Neural progenitor cell (in vitro differentiated cells): ENCODE measurements at regions not wholly inside any gene's neighbourhood (a gene's known extent, or its start where the extent isn't known, plus 50 kb on each side); places are given as distances from the start of the nearest gene placed in this dataset.

ENCODE experiments used
- DNase-seq: peaks from one replicate; pipeline ENCODE4 v3.0.0-alpha.2; 2016; ENCODE audit warnings: low spot score
- H2AFZ ChIP-seq: fragments of 200-600 bp; sonication (generic); replicated peaks from 2 replicates; pipeline ENCODE4 v1.6.1; 2016; ENCODE audit warnings: antibody characterized with exemption
- H3F3A ChIP-seq: fragments of 200-600 bp; sonication (generic); 2 replicates; pipeline ENCODE4 v1.6.1; 2016; ENCODE audit warnings: antibody characterized with exemption, low read depth
- H3K27ac ChIP-seq: fragments of 200-600 bp; sonication (generic); 2 replicates; pipeline ENCODE4 v1.5.1; 2016; ENCODE audit warnings: mild to moderate bottlenecking
- H3K27me3 ChIP-seq: fragments of 200-600 bp; sonication (generic); 2 replicates; pipeline ENCODE4 v1.6.1; 2016; ENCODE audit warnings: mild to moderate bottlenecking, moderate library complexity
- H3K36me3 ChIP-seq: fragments of 200-600 bp; sonication (generic); 2 replicates; pipeline ENCODE4 v1.5.1; 2016
- H3K4me1 ChIP-seq: fragments of 200-600 bp; sonication (generic); 2 replicates; pipeline ENCODE4 v1.6.1; 2016; ENCODE audit warnings: mixed run types
- H3K4me2 ChIP-seq: fragments of 200-600 bp; sonication (generic); 2 replicates; pipeline ENCODE4 v1.6.1; 2016
- H3K4me3 ChIP-seq: fragments of 200-600 bp; sonication (generic); 2 replicates; pipeline ENCODE4 v1.5.1; 2016
- H3K79me2 ChIP-seq: fragments of 200-600 bp; sonication (generic); 2 replicates; pipeline ENCODE4 v1.6.1; 2016; ENCODE audit warnings: low read depth
- H3K9ac ChIP-seq: fragments of 200-600 bp; sonication (generic); 2 replicates; pipeline ENCODE4 v1.6.1; 2016
- H3K9me3 ChIP-seq: fragments of 200-600 bp; sonication (generic); 2 replicates; pipeline ENCODE4 v1.5.1; 2016; ENCODE audit warnings: low read depth
- H4K20me1 ChIP-seq: fragments of 200-600 bp; sonication (generic); 2 replicates; pipeline ENCODE4 v1.6.1; 2016; ENCODE audit warnings: low read depth
- H3K27ac Mint-ChIP-seq: 3 replicates; pipeline ENCODE4 v1.8.0; 2021; ENCODE audit warnings: mixed read lengths
- H3K27me3 Mint-ChIP-seq: 2 replicates; pipeline ENCODE4 v1.8.0; 2022; ENCODE audit warnings: low read depth, mild to moderate bottlenecking, inconsistent platforms, moderate library complexity, mixed read lengths; ENCODE audit not compliant: insufficient read depth
- H3K36me3 Mint-ChIP-seq: 3 replicates; pipeline ENCODE4 v1.8.0; 2021; ENCODE audit warnings: mixed read lengths
- H3K4me1 Mint-ChIP-seq: 3 replicates; pipeline ENCODE4 v1.8.0; 2021; ENCODE audit warnings: mixed read lengths
- H3K4me3 Mint-ChIP-seq: 3 replicates; pipeline ENCODE4 v1.8.0; 2021; ENCODE audit warnings: mild to moderate bottlenecking, moderate library complexity, mixed read lengths
- H3K9me3 Mint-ChIP-seq: 3 replicates; pipeline ENCODE4 v1.8.0; 2020; ENCODE audit warnings: mixed read lengths
- EZH2 ChIP-seq: fragments of 200-600 bp; sonication (generic); IDR thresholded peaks from 2 replicates; pipeline ENCODE4 v1.6.1; 2017; ENCODE audit warnings: antibody characterized with exemption, mild to moderate bottlenecking, moderate library complexity
- EZH2phosphoT487 ChIP-seq: fragments of 200-600 bp; sonication (generic); IDR thresholded peaks from 2 replicates; pipeline ENCODE4 v1.6.1; 2017; ENCODE audit warnings: antibody characterized with exemption
- TF ChIP-seq, protein P1 (sequence below): fragments of 200-600 bp; sonication (generic); IDR thresholded peaks from 2 replicates; pipeline ENCODE4 v1.5.1; 2017; ENCODE audit warnings: antibody characterized with exemption, mild to moderate bottlenecking

DNA sequence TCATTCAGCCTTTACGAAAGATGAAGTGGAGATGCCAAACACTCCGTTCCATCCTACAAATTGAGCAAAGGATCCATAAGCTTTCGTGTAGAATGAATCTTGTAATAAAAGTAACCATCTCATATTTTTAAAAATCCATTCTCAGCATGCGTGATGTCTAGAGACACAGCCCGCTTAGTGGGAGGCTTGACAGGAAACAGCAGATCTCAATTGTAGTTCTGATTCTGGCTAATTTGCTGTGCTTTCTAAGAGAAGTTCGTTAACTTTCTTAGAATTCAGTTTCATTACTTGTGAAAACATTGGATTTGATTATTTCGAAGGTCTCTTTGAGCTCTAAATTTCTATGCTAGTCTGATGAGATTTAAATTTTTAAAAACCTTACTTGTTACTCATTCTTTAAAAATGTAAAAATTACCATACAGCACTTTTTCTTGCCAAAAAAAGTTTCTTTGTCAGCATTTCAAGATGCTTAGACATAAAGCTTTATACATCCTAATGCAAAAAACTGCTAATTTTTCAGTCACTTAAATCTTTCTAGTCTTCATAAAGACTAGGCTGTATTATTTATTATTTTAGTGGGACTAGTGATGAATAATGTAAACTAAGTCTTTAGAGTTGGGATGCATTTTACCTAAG is 66.9 kb upstream of the NEIL3 start:
- H3K4me3 ChIP-seq, result no peak overlapping the region
- no peaks in the 10 kb centered on the region for H3K27me3 Mint-ChIP-seq

DNA sequence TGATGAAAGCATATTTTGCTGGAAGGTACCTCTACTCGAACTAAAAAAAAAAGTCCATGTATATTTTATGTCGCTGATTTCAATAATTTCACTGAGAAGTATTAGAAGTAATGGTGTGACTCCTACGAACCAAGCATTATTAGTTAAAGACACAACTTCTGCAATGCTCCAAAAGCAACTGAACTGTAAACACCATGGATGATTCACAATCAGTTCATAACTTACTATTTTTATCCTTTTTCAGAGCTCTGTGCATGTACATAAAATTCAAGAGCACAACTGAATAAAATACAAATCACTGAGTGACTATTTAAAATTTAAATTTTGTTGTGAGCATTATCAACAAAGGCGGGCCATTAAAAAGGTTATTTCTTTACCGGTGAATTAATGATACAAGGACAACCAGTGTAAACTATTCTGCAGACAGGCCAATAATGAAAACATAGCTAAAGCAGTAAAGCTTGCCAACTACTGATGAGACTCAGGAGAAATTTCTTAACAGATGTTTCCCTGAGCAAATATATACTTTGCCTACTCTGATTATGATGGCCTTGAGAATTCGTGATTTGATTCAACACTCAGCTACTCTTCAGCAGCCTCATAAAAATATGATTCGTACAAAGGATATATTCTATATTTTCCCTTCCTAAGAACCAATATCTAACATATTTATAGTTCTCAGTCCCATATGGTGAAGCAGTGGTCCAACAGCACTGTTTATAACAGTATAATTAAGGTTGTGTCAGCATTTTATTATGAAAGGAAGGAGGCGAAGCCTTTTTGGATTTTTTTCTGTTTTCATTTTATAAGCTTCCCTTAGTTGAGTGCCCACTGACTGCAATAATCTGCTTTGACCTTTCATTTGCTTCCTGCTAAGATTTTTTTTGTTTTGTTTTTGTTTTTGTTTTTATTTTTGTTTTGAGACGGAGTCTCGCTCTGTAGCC is 62.8 kb upstream of the NEIL3 start:
- Mint-ChIP-seq H3K4me3 (no peak overlapping the region), H3K27ac (no peak overlapping the region)
- TF ChIP-seq, protein P1, sequence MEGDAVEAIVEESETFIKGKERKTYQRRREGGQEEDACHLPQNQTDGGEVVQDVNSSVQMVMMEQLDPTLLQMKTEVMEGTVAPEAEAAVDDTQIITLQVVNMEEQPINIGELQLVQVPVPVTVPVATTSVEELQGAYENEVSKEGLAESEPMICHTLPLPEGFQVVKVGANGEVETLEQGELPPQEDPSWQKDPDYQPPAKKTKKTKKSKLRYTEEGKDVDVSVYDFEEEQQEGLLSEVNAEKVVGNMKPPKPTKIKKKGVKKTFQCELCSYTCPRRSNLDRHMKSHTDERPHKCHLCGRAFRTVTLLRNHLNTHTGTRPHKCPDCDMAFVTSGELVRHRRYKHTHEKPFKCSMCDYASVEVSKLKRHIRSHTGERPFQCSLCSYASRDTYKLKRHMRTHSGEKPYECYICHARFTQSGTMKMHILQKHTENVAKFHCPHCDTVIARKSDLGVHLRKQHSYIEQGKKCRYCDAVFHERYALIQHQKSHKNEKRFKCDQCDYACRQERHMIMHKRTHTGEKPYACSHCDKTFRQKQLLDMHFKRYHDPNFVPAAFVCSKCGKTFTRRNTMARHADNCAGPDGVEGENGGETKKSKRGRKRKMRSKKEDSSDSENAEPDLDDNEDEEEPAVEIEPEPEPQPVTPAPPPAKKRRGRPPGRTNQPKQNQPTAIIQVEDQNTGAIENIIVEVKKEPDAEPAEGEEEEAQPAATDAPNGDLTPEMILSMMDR, result no peak
- TF ChIP-seq EZH2 (no peak), EZH2phosphoT487 (no peak)

More for the DNA sequence above, 66.9 kb upstream of the NEIL3 start:
- H3K4me3 Mint-ChIP-seq, result no peak overlapping the region
- Histone ChIP-seq H3K79me2 (no peaks in the 10 kb centered on the region), H3K27ac (no peak overlapping the region), H3K9ac (no peak overlapping the region), H3F3A (no peaks in the 10 kb centered on the region), H3K4me2 (no peak overlapping the region), H4K20me1 (no peaks in the 10 kb centered on the region), H2AFZ (no peak overlapping the region), H3K36me3 (no peaks in the 10 kb centered on the region), H3K4me1 (no peaks in the 10 kb centered on the region), H3K9me3 (no peaks in the 10 kb centered on the region), H3K27me3 (no peaks in the 10 kb centered on the region)
- H3K36me3 Mint-ChIP-seq, result no peaks in the 10 kb centered on the region
- no peak for DNase-seq
- H3K27ac Mint-ChIP-seq, result no peak overlapping the region
- no peak for TF ChIP-seq EZH2phosphoT487
- TF ChIP-seq, protein P1, result no peak
- TF ChIP-seq EZH2, result no peak
- H3K9me3 Mint-ChIP-seq, result no peaks in the 10 kb centered on the region
- H3K4me1 Mint-ChIP-seq, result no peaks in the 10 kb centered on the region

DNA sequence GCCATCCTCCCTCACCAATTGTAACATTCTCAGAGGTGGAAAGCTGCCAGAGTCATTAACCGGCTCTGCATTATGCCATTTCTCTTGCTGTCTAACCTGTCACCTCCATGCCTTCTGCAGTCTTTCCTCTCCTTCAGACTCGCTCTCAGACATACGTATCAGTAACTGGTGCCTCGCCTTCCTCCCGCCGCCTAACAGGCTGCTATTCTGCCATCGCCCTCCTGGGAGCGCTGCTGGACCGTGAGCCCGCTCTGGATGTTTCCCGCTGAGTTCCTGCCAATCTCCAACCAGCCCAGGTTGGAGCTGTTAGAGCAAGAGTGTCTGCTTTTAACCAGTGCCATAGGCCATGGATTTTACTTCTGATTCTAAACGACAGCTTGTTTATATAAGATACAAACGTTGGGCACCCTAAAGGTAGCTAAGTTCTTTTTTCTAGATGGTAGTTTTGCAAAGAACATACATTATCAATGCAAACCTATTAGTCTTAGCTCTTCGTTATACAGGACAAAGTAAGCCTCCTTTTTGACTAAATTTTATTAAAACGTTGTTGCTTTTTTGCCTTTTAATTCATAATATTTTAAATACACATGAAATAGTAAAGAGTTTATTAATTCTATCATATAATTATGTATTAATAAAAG is 59.5 kb upstream of the NEIL3 start:
- H3K36me3 ChIP-seq, result no peaks in the 10 kb centered on the region
- H3K27me3 ChIP-seq, result no peaks in the 10 kb centered on the region
- DNase-seq, result peak; percentile 86
- no peak overlapping the region for H3K27ac ChIP-seq
- no peaks in the 10 kb centered on the region for H4K20me1 ChIP-seq
- H3K4me3 ChIP-seq, result no peak overlapping the region
- H3K9ac ChIP-seq, result no peak overlapping the region
- no peak overlapping the region for H3K4me3 Mint-ChIP-seq
- no peak overlapping the region for H3K4me2 ChIP-seq
- peaks cover 3% of the 10 kb centered on the region for H3K27me3 Mint-ChIP-seq
- H3K9me3 ChIP-seq, result no peaks in the 10 kb centered on the region
- H3K4me1 ChIP-seq, result no peaks in the 10 kb centered on the region
- no peaks in the 10 kb centered on the region for H3K36me3 Mint-ChIP-seq
- no peak overlapping the region for H2AFZ ChIP-seq
- TF ChIP-seq EZH2, result no peak
- TF ChIP-seq EZH2phosphoT487, result no peak
- TF ChIP-seq, protein P1, result peak; percentile 96
- no peaks in the 10 kb centered on the region for H3F3A ChIP-seq
- no peak overlapping the region for H3K27ac Mint-ChIP-seq
- no peaks in the 10 kb centered on the region for H3K79me2 ChIP-seq
- no peaks in the 10 kb centered on the region for H3K9me3 Mint-ChIP-seq
- peaks cover 7% of the 10 kb centered on the region for H3K4me1 Mint-ChIP-seq

More for the DNA sequence above, 62.8 kb upstream of the NEIL3 start:
- H3K9ac ChIP-seq, result no peak overlapping the region
- no peak overlapping the region for H3K27ac ChIP-seq
- no peaks in the 10 kb centered on the region for H3K4me1 ChIP-seq
- H2AFZ ChIP-seq, result no peak overlapping the region
- H3K36me3 Mint-ChIP-seq, result no peaks in the 10 kb centered on the region
- H3K36me3 ChIP-seq, result no peaks in the 10 kb centered on the region
- no peaks in the 10 kb centered on the region for H3K27me3 ChIP-seq
- no peaks in the 10 kb centered on the region for H4K20me1 ChIP-seq
- no peaks in the 10 kb centered on the region for H3F3A ChIP-seq
- H3K4me2 ChIP-seq, result no peak overlapping the region
- no peaks in the 10 kb centered on the region for H3K9me3 ChIP-seq
- H3K4me3 ChIP-seq, result no peak overlapping the region
- no peak for DNase-seq
- peaks cover 3% of the 10 kb centered on the region for H3K27me3 Mint-ChIP-seq
- no peaks in the 10 kb centered on the region for H3K79me2 ChIP-seq
- peaks cover 7% of the 10 kb centered on the region for H3K4me1 Mint-ChIP-seq
- H3K9me3 Mint-ChIP-seq, result no peaks in the 10 kb centered on the region
